Activated naive CD4-positive, alpha-beta T cell treated with anti-CD3 and anti-CD28 coated beads, Interleukin-2, amount 50 U/mL, for 72 hours (primary cell): ENCODE measurements at regions not wholly inside any gene's neighbourhood (a gene's known extent, or its start where the extent isn't known, plus 50 kb on each side); places are given as distances from the start of the nearest gene placed in this dataset.
"Not testable (repeated sequence)": the region's sequence is repeated elsewhere in the genome, so short reads cannot be mapped to it uniquely, and the experiment has no call there.

Experiments
- ATAC-seq, 2 donors: fragments of 150-1000 bp; cut with Tn5 transposase; 2 replicates each; pipeline ENCODE4 v1.10.0; 2021; ENCODE audit warnings: mild to moderate bottlenecking in 2 of 2, moderate library complexity in 2 of 2
- DNase-seq, 2 donors: peaks; one replicate each; pipeline ENCODE4 v3.0.0; 2021 to 2022; ENCODE audit warnings: low spot score in 2 of 2
- H3K27ac Mint-ChIP-seq, 2 donors: one replicate each; pipeline ENCODE4 v1.8.0; 2022; ENCODE audit warnings: mild to moderate bottlenecking in 2 of 2, mixed read lengths in 2 of 2
- H3K36me3 Mint-ChIP-seq, 2 donors: one replicate each; pipeline ENCODE4 v1.8.0; 2022; ENCODE audit warnings: mixed read lengths in 2 of 2
- H3K9me3 Mint-ChIP-seq, 2 donors: one replicate each; pipeline ENCODE4 v1.8.0; 2022; ENCODE audit warnings: mixed read lengths in 2 of 2

DNA sequence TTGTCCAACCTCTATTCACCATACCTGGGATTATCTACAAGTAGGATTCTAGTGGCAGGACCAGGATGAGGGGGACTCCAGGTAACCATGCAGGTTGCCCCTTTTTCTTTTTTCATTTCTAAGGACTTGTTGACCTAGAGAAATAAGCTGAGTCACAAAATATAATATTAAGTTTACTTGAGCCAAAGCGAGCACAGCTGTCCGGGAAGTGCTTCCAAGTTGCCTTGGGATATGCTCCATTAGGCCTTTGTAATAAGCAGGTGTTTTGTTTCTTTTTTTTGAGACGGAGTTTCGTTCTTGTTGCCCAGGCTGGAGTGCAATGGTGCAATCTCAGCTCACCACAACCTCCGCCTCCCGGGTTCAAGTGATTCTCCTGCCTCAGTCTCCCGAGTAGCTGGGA lies 85.6 kb downstream of the ZNF467 start:
- DNase-seq, H3K9me3 Mint-ChIP-seq, H3K27ac Mint-ChIP-seq, ATAC-seq, H3K36me3 Mint-ChIP-seq: not testable (repeated sequence)

DNA sequence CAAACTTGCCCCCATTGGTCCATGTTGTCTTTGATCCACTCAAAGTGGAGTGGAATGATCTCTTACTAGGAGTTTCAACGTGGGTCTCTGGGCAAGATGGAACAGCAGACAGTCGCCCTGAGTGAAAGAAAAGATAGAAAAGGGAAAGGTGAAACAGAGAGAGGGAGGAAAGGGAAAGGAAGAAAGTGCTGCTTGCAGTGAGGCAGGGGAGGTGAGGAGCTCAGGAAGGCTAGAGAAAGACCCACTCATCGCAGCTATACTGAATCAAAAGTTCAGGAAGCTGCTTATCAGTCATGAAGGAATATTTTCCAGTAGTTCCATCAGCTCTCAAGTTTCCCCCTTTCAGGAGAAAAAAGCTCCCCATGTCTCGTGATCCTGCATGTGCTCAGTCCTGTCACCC lies 86.9 kb downstream of the ZNF467 start:
- DNase-seq: no peak
- Mint-ChIP-seq H3K36me3 (no peaks in the 10 kb centered on the region), H3K9me3 (no peaks in the 10 kb centered on the region), H3K27ac (no peak overlapping the region)
- no peak for ATAC-seq

- DNase-seq: no peak
- ATAC-seq: no peak
- H3K27ac Mint-ChIP-seq: no peak overlapping the region
- H3K36me3 Mint-ChIP-seq: peaks cover 2 to 3% of the 10 kb centered on the region in 2 donors
- peaks cover 1 to 2% of the 10 kb centered on the region in 2 donors for H3K9me3 Mint-ChIP-seq
Measured at GRCh38 chr7:149686011-149686410, 87.4 kb downstream of the ZNF467 start.

DNA sequence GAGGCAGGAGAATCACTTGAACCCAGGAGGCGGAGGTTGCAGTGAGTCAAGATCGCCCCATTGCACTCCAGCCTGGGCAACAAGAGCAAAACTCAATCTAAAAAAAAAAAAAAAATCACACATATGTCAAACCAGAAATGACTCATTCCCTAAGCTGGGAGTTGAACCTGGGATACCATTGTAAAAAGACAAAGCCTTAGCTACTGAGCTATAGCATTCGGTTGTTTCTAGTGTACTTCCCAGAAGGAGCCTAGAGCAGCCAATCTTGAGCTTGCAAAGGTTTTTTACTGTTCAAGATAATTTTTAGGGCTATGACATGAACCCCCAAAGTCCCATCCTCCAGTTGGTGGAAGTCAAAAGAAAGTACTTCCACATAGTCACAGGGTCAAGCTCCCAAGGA lies 87.9 kb downstream of the ZNF467 start:
- DNase-seq (no peak), ATAC-seq (no peak)
- H3K27ac Mint-ChIP-seq: no peak overlapping the region
- H3K9me3 Mint-ChIP-seq: peaks cover 5 to 7% of the 10 kb centered on the region in 2 donors
- peaks cover 8% of the 10 kb centered on the region in 2 donors for H3K36me3 Mint-ChIP-seq

DNA sequence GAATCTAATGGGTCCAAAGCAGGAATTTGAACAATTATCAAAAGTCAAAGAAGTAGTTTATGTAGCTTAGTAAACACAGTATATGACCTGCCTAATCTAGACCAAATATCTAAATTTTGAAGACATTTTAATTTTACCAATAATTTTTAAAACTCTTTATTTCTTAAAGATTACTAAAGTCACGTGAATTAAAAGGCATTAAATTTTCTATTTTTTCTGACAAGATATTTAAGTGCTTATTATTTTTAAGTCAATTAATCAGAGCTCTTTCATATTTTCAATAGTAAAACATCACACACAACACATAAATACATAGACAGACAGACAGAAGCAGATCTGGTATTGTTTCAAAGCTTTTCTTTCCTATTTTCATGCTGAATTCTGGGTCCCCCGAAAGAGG lies 89.5 kb downstream of the ZNF467 start:
- Mint-ChIP-seq H3K27ac (no peak overlapping the region), H3K36me3 (peaks cover 8 to 9% of the 10 kb centered on the region in 2 donors), H3K9me3 (peaks cover 5 to 7% of the 10 kb centered on the region in 2 donors)
- ATAC-seq (no peak), DNase-seq (no peak)

DNA sequence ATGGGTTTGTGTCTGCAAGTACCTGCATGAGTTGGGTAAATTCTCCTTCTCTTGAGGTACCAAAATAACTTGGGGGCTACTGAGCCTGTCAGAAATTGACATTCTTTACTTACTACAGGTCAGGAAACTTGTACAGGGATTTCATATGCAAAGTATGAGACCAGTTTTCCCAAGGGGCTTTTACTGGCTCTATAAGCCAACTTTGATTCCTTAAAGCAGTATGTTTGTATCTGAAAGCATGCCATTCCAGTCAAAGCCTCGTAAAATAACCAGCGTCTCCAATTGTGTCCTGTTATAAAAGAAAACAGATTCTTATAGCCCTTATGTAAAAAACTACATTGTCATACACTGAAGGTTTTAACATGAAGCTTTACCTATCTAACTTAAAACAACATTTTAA lies 90.2 kb downstream of the ZNF467 start:
- peaks cover 8 to 9% of the 10 kb centered on the region in 2 donors for H3K36me3 Mint-ChIP-seq
- ATAC-seq: no peak
- DNase-seq: no peak
- no peak overlapping the region for H3K27ac Mint-ChIP-seq
- H3K9me3 Mint-ChIP-seq: peaks cover 5 to 7% of the 10 kb centered on the region in 2 donors

DNA sequence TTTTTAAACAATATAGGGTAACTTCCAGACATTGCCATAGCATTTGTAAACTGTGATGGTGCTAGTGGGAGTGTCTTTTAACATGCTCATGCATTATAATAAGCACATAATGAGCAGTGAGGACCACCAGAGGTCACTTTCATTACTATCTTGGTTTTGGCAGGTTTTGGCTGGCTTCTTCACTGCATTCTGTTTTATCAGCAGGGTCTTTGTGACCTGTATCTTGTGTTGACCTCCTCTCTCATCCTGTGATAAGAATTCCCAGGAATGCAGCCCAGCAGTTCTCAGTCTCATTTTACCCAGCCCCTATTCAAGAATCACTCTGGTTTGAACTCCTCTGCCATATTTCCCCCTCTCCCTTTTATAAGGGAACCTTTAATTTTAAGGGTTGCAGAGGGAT lies 91.3 kb downstream of the ZNF467 start:
- no peak overlapping the region for H3K27ac Mint-ChIP-seq
- H3K9me3 Mint-ChIP-seq: peaks cover 5 to 7% of the 10 kb centered on the region in 2 donors
- peaks cover 8 to 9% of the 10 kb centered on the region in 2 donors for H3K36me3 Mint-ChIP-seq
- DNase-seq: no peak
- ATAC-seq: no peak

- ATAC-seq (no peak), DNase-seq (no peak)
- H3K27ac Mint-ChIP-seq: no peak overlapping the region
- peaks cover 5 to 7% of the 10 kb centered on the region in 2 donors for H3K9me3 Mint-ChIP-seq
- peaks cover 8 to 9% of the 10 kb centered on the region in 2 donors for H3K36me3 Mint-ChIP-seq
Measured at GRCh38 chr7:149681274-149681673, 92.1 kb downstream of the ZNF467 start.

GRCh38 chr7:149680331-149681025 lies 92.9 kb downstream of the ZNF467 start:
- DNase-seq: no peak
- no peak overlapping the region for H3K27ac Mint-ChIP-seq
- H3K36me3 Mint-ChIP-seq: peaks cover 8 to 9% of the 10 kb centered on the region in 2 donors
- peaks cover 5 to 7% of the 10 kb centered on the region in 2 donors for H3K9me3 Mint-ChIP-seq
- no peak for ATAC-seq

- not testable (repeated sequence) for DNase-seq
Measured at GRCh38 chr7:149674728-149675385, 98.5 kb downstream of the ZNF467 start.

DNA sequence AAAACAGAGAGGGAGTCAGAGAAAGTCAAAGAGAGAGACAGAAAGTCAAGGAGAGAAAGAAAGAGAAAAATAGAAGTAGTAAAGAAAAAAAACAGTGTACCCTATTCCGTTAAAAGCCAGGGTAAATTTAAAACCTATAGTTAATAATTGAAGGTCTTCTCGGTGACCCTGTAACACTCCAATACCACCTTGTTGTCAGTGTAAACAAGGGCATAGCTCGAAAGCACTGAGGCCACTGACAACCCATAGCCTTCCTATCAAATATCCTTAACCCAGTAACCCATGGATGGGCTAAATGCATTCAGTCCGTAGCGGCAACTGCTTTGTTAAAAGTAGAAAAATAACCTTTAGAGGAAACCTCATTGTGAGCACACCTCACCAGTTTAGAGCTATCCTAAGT lies 100.4 kb downstream of the ZNF467 start:
- H3K27ac Mint-ChIP-seq: no peak overlapping the region
- no peaks in the 10 kb centered on the region for H3K36me3 Mint-ChIP-seq
- DNase-seq: no peak
- ATAC-seq: no peak
- no peaks in the 10 kb centered on the region for H3K9me3 Mint-ChIP-seq

More at GRCh38 chr7:149674728-149675385, 98.5 kb downstream of the ZNF467 start:
- not testable (repeated sequence) for ATAC-seq, H3K36me3 Mint-ChIP-seq, H3K27ac Mint-ChIP-seq, H3K9me3 Mint-ChIP-seq

DNA sequence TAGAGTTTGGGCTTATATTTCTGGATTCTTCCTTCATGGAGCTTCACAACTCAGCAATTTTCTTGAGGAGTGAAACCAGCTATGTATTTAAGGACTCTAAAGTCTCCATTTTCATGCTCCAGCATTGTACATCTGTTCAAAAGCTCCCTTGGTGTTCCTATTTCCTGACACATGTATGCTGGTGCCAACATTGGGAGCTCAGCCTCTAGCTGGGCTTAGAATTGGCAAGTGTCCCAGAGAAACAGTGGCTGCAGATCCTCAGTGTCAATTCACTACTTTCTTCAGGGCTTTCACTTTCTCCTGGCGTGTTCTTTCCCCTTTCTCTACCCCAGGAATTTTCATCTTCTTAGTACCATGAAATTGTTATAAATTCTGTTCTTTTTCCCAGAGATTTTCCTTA lies 103.1 kb downstream of the ZNF467 start:
- no peaks in the 10 kb centered on the region for H3K9me3 Mint-ChIP-seq
- H3K27ac Mint-ChIP-seq: peak overlapping the region; percentile 6 to 36
- DNase-seq (no peak), ATAC-seq (no peak)
- H3K36me3 Mint-ChIP-seq: no peaks in the 10 kb centered on the region

GRCh38 chr7:149669121-149669818 lies 104.1 kb downstream of the ZNF467 start:
- Mint-ChIP-seq H3K9me3 (no peaks in the 10 kb centered on the region), H3K27ac (no peak overlapping the region), H3K36me3 (no peaks in the 10 kb centered on the region)
- ATAC-seq (no peak), DNase-seq (no peak)

- no peak for DNase-seq
Measured at GRCh38 chr7:149666360-149666945, 106.9 kb downstream of the ZNF467 start.

DNA sequence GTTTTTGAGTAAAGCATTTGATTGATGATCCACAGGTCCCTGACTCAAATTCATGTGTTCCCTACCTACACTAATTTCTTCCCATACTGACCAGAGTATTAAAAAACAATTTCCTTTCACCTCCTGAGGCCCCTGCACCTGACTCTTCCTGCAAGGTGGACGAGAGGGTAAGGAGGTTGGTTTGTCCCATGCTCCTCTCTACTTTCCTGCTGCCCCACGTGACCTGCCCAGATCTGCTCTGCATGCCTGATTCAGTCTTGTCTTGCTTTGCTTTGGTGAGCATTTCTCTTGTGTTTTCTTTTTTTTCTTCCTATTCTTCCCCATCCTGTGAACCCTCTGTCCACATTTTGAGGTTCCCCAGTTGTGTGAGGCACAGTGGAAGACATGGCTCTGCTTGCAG lies 107.8 kb downstream of the ZNF467 start:
- not testable (repeated sequence) for H3K27ac Mint-ChIP-seq, H3K36me3 Mint-ChIP-seq, H3K9me3 Mint-ChIP-seq, DNase-seq, ATAC-seq

More at GRCh38 chr7:149666360-149666945, 106.9 kb downstream of the ZNF467 start:
- no peaks in the 10 kb centered on the region for H3K36me3 Mint-ChIP-seq
- H3K9me3 Mint-ChIP-seq: no peaks in the 10 kb centered on the region
- ATAC-seq: no peak
- H3K27ac Mint-ChIP-seq: no peak overlapping the region

GRCh38 chr7:149664666-149665065 lies 108.7 kb downstream of the ZNF467 start:
- no peak overlapping the region for H3K27ac Mint-ChIP-seq
- H3K9me3 Mint-ChIP-seq: no peaks in the 10 kb centered on the region
- no peak for DNase-seq
- peak in 1 of 2 donors; percentile 57 for ATAC-seq
- no peaks in the 10 kb centered on the region for H3K36me3 Mint-ChIP-seq

GRCh38 chr7:149664176-149664575 lies 109.2 kb downstream of the ZNF467 start:
- ATAC-seq (no peak), DNase-seq (no peak)
- no peak overlapping the region for H3K27ac Mint-ChIP-seq
- H3K36me3 Mint-ChIP-seq: no peaks in the 10 kb centered on the region
- H3K9me3 Mint-ChIP-seq: no peaks in the 10 kb centered on the region
